HepG2 (cell line): ENCODE measurements at regions not wholly inside any gene's neighbourhood (a gene's known extent, or its start where the extent isn't known, plus 50 kb on each side); places are given as distances from the start of the nearest gene placed in this dataset.

Experiments
- CTCF ChIP-seq: sonication (generic); formaldehyde crosslinking; IDR thresholded peaks from 2 replicates; pipeline ENCODE4 v1.5.0; 2020; ENCODE audit warnings: mild to moderate bottlenecking, missing genetic modification reagents, moderate library complexity
- PLRG1 ChIP-seq: fragments of 450-650 bp; conservative IDR thresholded peaks from 2 replicates; pipeline ENCODE4 v1.6.1; 2016
- POGZ ChIP-seq: sonication (generic); formaldehyde crosslinking; IDR thresholded peaks from 2 replicates; pipeline ENCODE4 v1.4.0; 2020; ENCODE audit warnings: mild to moderate bottlenecking, missing genetic modification reagents
- POLR2A ChIP-seq, 2 experiments: IDR thresholded peaks; 2 replicates each; pipeline ENCODE4 v1.6.1; 2011; ENCODE audit warnings: low read depth in 2 of 2, low read length in 2 of 2, mild to moderate bottlenecking in 1 of 2, moderate library complexity in 1 of 2; ENCODE audit not compliant: insufficient read depth in 1 of 2
- POLR2AphosphoS2 ChIP-seq: IDR thresholded peaks from 2 replicates; pipeline ENCODE4 v1.6.1; 2011; ENCODE audit warnings: low read depth, low read length, improper control_type of control experiment
- RNF219 ChIP-seq: sonication (generic); formaldehyde crosslinking; IDR thresholded peaks from 2 replicates; pipeline ENCODE4 v1.5.0; 2020; ENCODE audit warnings: mild to moderate bottlenecking, missing genetic modification reagents
- SP1 ChIP-seq, 2 experiments: fragments of 450-650 bp in 1 of 2; sonication (generic) in 1 of 2; formaldehyde crosslinking in 1 of 2; IDR thresholded peaks; 2 replicates each; pipeline versions ENCODE4 v1.4.0 to v1.6.1; 2016 to 2020; ENCODE audit warnings: missing genetic modification reagents in 1 of 2
- SP140L ChIP-seq: sonication (generic); formaldehyde crosslinking; IDR thresholded peaks from 2 replicates; pipeline ENCODE4 v1.4.0; 2020; ENCODE audit warnings: missing genetic modification reagents, borderline replicate concordance
- ZNF10 ChIP-seq: sonication (generic); formaldehyde crosslinking; IDR thresholded peaks from 2 replicates; pipeline ENCODE4 v1.4.0; 2020; ENCODE audit warnings: mild to moderate bottlenecking, low read depth, missing genetic modification reagents, borderline replicate concordance
- ZNF839 ChIP-seq: sonication (generic); formaldehyde crosslinking; IDR thresholded peaks from 2 replicates; pipeline ENCODE4 v1.4.0; 2020; ENCODE audit warnings: missing genetic modification reagents, mild to moderate bottlenecking, borderline replicate concordance

GRCh38 chr17:36691606-36692005, 90.2 kb downstream of the MRM1 start:
- TF ChIP-seq POLR2AphosphoS2 (no peak), PLRG1 (no peak), CTCF (CRISPR knock-in tag) (no peak), POGZ (no peak), POLR2A (IDR thresholded peaks at IDR 0.05; ENCODE audit: insufficient read depth in 1 of 2, low read depth in 2 of 2, low read length in 2 of 2) (no peak), ZNF839 (CRISPR knock-in tag) (no peak), SP140L (CRISPR knock-in tag) (no peak), ZNF10 (CRISPR knock-in tag) (no peak), RNF219 (CRISPR knock-in tag) (no peak), SP1 (IDR thresholded peaks at IDR 0.05) (no peak), SP1 (CRISPR knock-in tag; IDR thresholded peaks at IDR 0.05) (no peak)
